WERI-Rb-1 (cell line): ENCODE measurements at regions not wholly inside any gene's neighbourhood (a gene's known extent, or its start where the extent isn't known, plus 50 kb on each side); places are given as distances from the start of the nearest gene placed in this dataset.

Experiments used
- DNase-seq: peaks from one replicate; pipeline ENCODE4 v3.0.0-alpha.2; 2020
- H3K27ac ChIP-seq: fragments of 250-450 bp; sonication (Bioruptor Pico); 2 replicates; pipeline ENCODE4 v1.5.1; 2020; ENCODE audit warnings: mild to moderate bottlenecking, moderate library complexity
- H3K27me3 ChIP-seq: fragments of 250-450 bp; sonication (Bioruptor Pico); 2 replicates; pipeline ENCODE4 v1.5.1; 2021; ENCODE audit warnings: mild to moderate bottlenecking, low read depth, moderate library complexity; ENCODE audit not compliant: insufficient read depth, severe bottlenecking
- H3K36me3 ChIP-seq: fragments of 250-450 bp; sonication (Bioruptor Pico); 2 replicates; pipeline ENCODE4 v1.5.1; 2020; ENCODE audit warnings: mild to moderate bottlenecking, moderate library complexity
- H3K4me3 ChIP-seq: 2 replicates; pipeline ENCODE4 v1.5.1; 2011; ENCODE audit warnings: low read depth, mild to moderate bottlenecking, control low read depth, low read length
- H3K9me3 ChIP-seq: fragments of 250-450 bp; sonication (Bioruptor Pico); 2 replicates; pipeline ENCODE4 v1.5.1; 2021; ENCODE audit warnings: mild to moderate bottlenecking, moderate library complexity; ENCODE audit not compliant: severe bottlenecking
- CTCF ChIP-seq: IDR thresholded peaks from 2 replicates; pipeline ENCODE4 v1.5.1; 2011; ENCODE audit warnings: low read depth, mild to moderate bottlenecking, control low read depth, inconsistent platforms, low read length

- no peak for TF ChIP-seq CTCF
- no peak for DNase-seq
- Histone ChIP-seq H3K27ac (no peak overlapping the region), H3K36me3 (no peaks in the 10 kb centered on the region), H3K9me3 (no peaks in the 10 kb centered on the region), H3K27me3 (no peaks in the 10 kb centered on the region), H3K4me3 (no peak overlapping the region)
Measured at GRCh38 chr7:17039372-17039771, 157.6 kb upstream of the AGR3 start.

GRCh38 chr7:17040716-17041115 lies 158.9 kb upstream of the AGR3 start:
- Histone ChIP-seq H3K4me3 (no peak overlapping the region), H3K27me3 (no peaks in the 10 kb centered on the region), H3K36me3 (no peaks in the 10 kb centered on the region), H3K27ac (no peak overlapping the region), H3K9me3 (no peaks in the 10 kb centered on the region)
- DNase-seq = no peak
- TF ChIP-seq CTCF = no peak

- TF ChIP-seq CTCF = no peak
- H3K4me3 ChIP-seq = no peak overlapping the region
- no peak overlapping the region for H3K27ac ChIP-seq
- H3K36me3 ChIP-seq = no peaks in the 10 kb centered on the region
- no peak for DNase-seq
- no peaks in the 10 kb centered on the region for H3K9me3 ChIP-seq
- H3K27me3 ChIP-seq = no peaks in the 10 kb centered on the region
Measured at GRCh38 chr7:17041324-17041723, 159.5 kb upstream of the AGR3 start.

- Histone ChIP-seq H3K36me3 (no peaks in the 10 kb centered on the region), H3K4me3 (no peak overlapping the region), H3K27me3 (no peaks in the 10 kb centered on the region), H3K9me3 (no peaks in the 10 kb centered on the region), H3K27ac (no peak overlapping the region)
- TF ChIP-seq CTCF = no peak
- no peak for DNase-seq
Measured at GRCh38 chr7:17042211-17042610, 160.4 kb upstream of the AGR3 start.

GRCh38 chr7:17043012-17043877 lies 161.5 kb upstream of the AGR3 start:
- H3K27me3 ChIP-seq = no peaks in the 10 kb centered on the region
- no peak overlapping the region for H3K4me3 ChIP-seq
- TF ChIP-seq CTCF = no peak
- no peaks in the 10 kb centered on the region for H3K36me3 ChIP-seq
- no peak for DNase-seq
- H3K27ac ChIP-seq = no peak overlapping the region
- H3K9me3 ChIP-seq = no peaks in the 10 kb centered on the region

- TF ChIP-seq CTCF = no peak
- Histone ChIP-seq H3K27me3 (no peaks in the 10 kb centered on the region), H3K4me3 (no peak overlapping the region), H3K36me3 (no peaks in the 10 kb centered on the region), H3K27ac (no peak overlapping the region), H3K9me3 (no peaks in the 10 kb centered on the region)
- no peak for DNase-seq
Measured at GRCh38 chr7:17044396-17044795, 162.6 kb upstream of the AGR3 start.
